Muscle layer of duodenum (tissue), 2 donors: ENCODE measurements at regions not wholly inside any gene's neighbourhood (a gene's known extent, or its start where the extent isn't known, plus 50 kb on each side); places are given as distances from the start of the nearest gene placed in this dataset.

ENCODE experiments used
- H3K27ac ChIP-seq: one replicate; pipeline ENCODE4 v1.7.0; 2013; ENCODE audit warnings: mild to moderate bottlenecking, low read length
- H3K27me3 ChIP-seq: one replicate; pipeline ENCODE4 v1.7.0; 2013; ENCODE audit warnings: low read depth, mild to moderate bottlenecking, control low read depth, low read length
- H3K36me3 ChIP-seq, 2 donors: one replicate each; pipeline ENCODE4 v1.7.0; 2013; ENCODE audit warnings: low read length in 2 of 2, control low read depth in 1 of 2, mild to moderate bottlenecking in 1 of 2; ENCODE audit not compliant: insufficient read depth in 2 of 2, control insufficient read depth in 1 of 2
- H3K4me1 ChIP-seq, 2 donors: one replicate each; pipeline ENCODE4 v1.7.0; 2013; ENCODE audit warnings: low read length in 2 of 2, mild to moderate bottlenecking in 2 of 2, control low read depth in 1 of 2, moderate library complexity in 1 of 2; ENCODE audit not compliant: insufficient read depth in 2 of 2, control insufficient read depth in 1 of 2
- H3K4me3 ChIP-seq, 2 donors: one replicate each; pipeline ENCODE4 v1.7.0; 2013; ENCODE audit warnings: low read length in 2 of 2, low read depth in 1 of 2, mild to moderate bottlenecking in 1 of 2
- H3K9me3 ChIP-seq, 2 donors: one replicate each; pipeline ENCODE4 v1.7.0; 2013; ENCODE audit warnings: low read length in 2 of 2, control low read depth in 1 of 2, mild to moderate bottlenecking in 1 of 2; ENCODE audit not compliant: control insufficient read depth in 1 of 2
- donor health status: healthy.

DNA sequence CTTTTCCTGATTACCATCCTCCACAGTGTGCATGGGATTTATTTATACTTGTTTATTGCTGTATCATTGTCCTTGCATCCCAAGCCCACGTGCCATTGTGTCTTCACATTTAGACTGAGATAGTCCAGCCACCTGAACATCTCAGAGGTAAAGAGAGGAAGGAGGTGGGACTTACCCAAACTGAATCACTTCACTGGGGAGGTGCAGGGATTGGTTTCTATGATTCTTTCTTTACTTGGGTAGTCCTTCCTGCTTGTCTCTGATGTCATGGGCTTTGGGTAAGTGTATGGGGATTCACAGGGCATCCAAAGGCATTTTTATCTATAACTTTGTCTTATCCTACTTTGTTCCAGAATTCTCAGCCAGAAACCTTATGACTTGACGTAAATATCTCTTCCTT is 141.5 kb upstream of the UMPS start:
- no peak overlapping the region for H3K27ac ChIP-seq

DNA sequence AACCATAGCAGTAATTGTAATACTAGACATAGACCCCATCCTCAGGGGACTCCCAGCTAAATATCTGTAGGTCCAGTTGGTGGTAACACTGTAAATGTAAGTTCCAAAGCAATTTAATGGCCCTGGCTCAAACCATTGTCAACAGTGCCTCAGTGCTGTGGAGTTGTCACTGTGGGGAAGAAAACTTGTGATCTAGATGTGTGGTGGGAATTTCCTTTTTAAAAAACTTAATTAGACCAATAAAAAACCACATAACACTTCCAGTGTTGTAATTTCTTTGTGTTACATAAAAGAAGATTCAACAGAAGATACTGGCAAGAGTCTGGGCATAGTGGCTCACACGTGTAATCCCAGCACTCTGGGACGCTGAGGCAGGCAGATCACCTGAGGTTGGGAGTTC is 138.6 kb upstream of the UMPS start:
- H3K27me3 ChIP-seq, result no peaks in the 10 kb centered on the region

More for the DNA sequence above, 141.5 kb upstream of the UMPS start:
- peaks cover 0 to 5% of the 10 kb centered on the region in 2 donors for H3K4me1 ChIP-seq
- peaks cover 7% of the 10 kb centered on the region for H3K27me3 ChIP-seq
- H3K4me3 ChIP-seq, result no peak overlapping the region
- no peaks in the 10 kb centered on the region for H3K36me3 ChIP-seq
- no peaks in the 10 kb centered on the region for H3K9me3 ChIP-seq

DNA sequence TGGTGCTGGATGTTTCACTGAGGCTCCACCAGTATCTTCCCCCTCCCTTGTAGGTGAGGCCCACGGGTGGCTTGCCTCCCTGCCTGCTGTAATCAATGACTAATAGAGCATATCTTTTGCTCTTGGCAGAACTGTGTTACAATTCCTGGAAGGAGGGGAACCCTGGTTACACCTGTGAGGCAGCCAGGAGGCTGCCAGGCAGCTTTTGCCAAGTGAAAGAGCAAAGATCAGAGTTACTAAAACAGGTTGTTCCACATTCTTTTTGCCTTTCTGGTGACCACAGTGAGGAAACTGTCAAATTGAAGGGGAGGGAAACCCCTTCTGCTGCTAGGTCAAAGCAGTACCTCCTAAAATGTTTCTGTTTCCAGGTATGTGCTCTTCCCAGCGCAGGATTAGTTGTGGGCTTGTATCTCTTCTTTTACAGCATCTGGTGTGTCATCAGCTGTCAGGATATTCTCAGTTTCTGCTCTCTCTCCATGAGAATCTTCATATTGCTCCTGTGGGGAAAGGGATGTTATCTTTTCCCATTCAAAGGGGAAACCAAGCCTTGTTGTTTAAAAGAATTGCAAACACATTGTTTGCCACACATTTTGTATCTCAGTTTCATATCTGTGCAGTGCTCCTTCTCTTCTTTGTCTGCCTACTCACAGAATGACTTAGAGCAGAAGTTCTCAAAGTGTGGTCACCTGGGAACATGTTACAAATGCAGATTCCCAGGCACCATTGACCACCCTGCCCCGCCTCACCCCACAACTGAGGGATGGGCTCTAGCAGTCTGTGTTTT is 137.4 kb upstream of the UMPS start:
- Histone ChIP-seq H3K27ac (peak overlapping the region; percentile 55), H3K9me3 (no peaks in the 10 kb centered on the region), H3K27me3 (no peaks in the 10 kb centered on the region), H3K4me1 (no peaks in the 10 kb centered on the region), H3K36me3 (no peaks in the 10 kb centered on the region), H3K4me3 (no peak overlapping the region)

More for the DNA sequence above, 138.6 kb upstream of the UMPS start:
- Histone ChIP-seq H3K36me3 (no peaks in the 10 kb centered on the region), H3K9me3 (no peaks in the 10 kb centered on the region), H3K27ac (no peak overlapping the region), H3K4me1 (no peaks in the 10 kb centered on the region), H3K4me3 (no peak overlapping the region)

DNA sequence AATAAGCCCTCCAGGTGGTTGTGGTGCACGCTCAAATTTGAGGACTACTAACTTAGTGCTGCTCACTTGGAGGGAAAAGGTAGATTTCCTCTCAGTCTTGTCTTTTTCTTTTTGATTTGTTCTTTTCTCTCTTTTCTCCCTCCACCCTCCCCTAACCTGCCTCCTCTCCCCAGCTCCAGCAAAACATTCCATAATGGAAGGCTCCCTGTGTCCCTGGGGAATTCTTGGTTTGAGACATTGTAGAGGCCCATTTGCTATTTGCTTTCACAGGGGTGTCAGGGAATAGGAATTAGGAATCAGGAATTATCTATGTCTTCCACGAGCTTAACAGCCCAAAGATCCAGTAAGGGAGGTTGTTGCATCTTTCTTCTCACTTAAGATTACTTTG is 136.8 kb upstream of the UMPS start:
- H3K27me3 ChIP-seq, result no peaks in the 10 kb centered on the region
- peak overlapping the region; percentile 55 for H3K27ac ChIP-seq
- H3K4me1 ChIP-seq, result no peaks in the 10 kb centered on the region

DNA sequence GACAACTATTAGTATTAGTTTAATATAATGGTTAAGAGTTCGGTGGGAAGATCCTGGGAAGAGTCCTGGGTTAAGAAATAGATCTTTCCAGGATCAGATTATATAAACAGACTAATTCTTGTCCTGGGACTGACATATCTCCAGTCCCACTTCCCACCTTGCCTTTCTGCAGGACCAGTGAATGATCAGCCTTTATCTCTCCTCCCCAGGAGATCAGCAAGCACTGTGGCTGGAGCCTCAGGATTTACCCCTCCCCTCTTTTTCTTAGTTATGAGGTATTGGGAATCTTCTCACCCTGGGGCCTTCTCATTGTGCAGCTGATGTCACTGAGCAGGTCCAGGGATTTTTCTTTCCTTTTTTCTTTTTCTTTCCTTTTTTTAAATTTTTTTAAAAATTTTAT is 135.7 kb upstream of the UMPS start:
- Histone ChIP-seq H3K4me1 (no peaks in the 10 kb centered on the region), H3K9me3 (no peaks in the 10 kb centered on the region), H3K4me3 (no peak overlapping the region), H3K27me3 (no peaks in the 10 kb centered on the region), H3K36me3 (no peaks in the 10 kb centered on the region), H3K27ac (no peak overlapping the region)

More for the DNA sequence above, 136.8 kb upstream of the UMPS start:
- Histone ChIP-seq H3K9me3 (no peaks in the 10 kb centered on the region), H3K4me3 (no peak overlapping the region), H3K36me3 (no peaks in the 10 kb centered on the region)

DNA sequence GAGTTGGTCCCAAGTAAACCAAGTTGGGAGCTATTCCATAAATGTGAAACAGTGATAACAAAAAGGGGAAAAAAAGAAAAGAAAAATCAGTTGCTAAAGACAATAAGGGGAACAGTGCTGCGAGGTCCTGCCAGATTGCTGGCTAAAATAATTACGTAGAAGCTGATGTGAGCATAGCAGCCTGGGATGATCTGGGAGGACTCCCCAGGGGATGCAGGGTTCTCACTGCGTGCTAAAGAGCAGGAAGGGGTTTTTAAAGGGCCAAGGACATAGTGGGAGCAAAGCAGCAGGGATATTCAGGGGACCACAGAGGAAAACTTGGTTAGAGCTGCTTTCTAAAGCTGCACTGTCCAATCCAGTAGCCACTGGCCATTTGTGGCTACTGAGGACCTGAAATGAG is 133.0 kb upstream of the UMPS start:
- Histone ChIP-seq H3K27me3 (no peaks in the 10 kb centered on the region), H3K4me3 (no peak overlapping the region), H3K4me1 (peaks cover 5 to 6% of the 10 kb centered on the region in 2 donors), H3K9me3 (no peaks in the 10 kb centered on the region), H3K36me3 (no peaks in the 10 kb centered on the region), H3K27ac (no peak overlapping the region)

DNA sequence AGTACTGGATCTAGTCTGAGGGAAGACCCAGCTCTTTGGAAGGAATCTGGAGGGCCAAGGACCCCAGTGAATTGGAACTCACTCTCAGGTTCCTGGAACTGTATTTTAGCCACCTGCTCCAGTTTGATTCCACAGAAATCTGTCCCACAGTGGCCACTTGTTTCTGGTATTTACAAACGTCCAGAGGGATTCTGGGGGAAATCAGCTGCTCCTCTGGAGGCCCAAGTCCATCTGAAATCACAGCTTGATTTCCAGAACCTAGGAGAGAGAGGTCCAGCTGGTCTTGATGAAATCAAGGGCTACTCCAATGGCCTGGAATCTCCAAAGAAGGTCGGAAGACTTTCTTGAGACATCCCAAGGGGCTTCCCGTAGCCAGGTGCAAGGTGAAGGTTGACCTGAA is 132.3 kb upstream of the UMPS start:
- peaks cover 5 to 6% of the 10 kb centered on the region in 2 donors for H3K4me1 ChIP-seq
- no peak overlapping the region for H3K27ac ChIP-seq
- no peaks in the 10 kb centered on the region for H3K36me3 ChIP-seq
- H3K4me3 ChIP-seq, result no peak overlapping the region
- H3K27me3 ChIP-seq, result no peaks in the 10 kb centered on the region
- no peaks in the 10 kb centered on the region for H3K9me3 ChIP-seq

DNA sequence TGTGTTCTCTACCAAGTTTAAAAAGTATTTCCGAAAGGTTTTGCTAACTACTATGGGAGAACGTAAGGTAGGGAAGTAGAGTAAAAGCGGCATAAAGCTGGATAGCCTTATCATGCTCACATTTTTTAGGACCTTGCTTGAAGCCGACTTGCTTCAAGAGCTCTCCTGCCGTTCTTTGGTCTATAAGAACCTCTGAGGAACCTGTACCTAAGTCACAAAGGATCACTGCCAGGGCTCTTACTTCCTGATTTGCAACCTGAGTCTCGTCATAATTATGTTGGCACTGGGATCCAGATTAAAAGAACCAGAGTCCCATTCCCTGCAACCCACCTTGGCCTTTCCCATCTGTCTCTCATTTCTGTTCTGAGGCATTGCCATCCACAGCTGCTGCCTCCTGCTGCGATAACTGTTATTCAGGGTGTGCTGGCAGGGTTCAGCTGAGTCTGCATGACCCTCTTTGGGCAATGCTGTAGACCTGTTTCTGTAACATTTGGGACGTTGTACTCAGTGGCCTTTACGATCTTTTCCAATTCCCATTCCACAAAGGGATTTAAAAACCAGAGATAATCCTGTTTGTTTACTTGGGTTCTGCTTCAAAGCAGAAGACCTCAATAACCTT is 131.0 kb upstream of the UMPS start:
- H3K4me3 ChIP-seq, result no peak overlapping the region
- H3K9me3 ChIP-seq, result no peaks in the 10 kb centered on the region
- no peaks in the 10 kb centered on the region for H3K36me3 ChIP-seq
- no peak overlapping the region for H3K27ac ChIP-seq
- peaks cover 5 to 6% of the 10 kb centered on the region in 2 donors for H3K4me1 ChIP-seq
- no peaks in the 10 kb centered on the region for H3K27me3 ChIP-seq

DNA sequence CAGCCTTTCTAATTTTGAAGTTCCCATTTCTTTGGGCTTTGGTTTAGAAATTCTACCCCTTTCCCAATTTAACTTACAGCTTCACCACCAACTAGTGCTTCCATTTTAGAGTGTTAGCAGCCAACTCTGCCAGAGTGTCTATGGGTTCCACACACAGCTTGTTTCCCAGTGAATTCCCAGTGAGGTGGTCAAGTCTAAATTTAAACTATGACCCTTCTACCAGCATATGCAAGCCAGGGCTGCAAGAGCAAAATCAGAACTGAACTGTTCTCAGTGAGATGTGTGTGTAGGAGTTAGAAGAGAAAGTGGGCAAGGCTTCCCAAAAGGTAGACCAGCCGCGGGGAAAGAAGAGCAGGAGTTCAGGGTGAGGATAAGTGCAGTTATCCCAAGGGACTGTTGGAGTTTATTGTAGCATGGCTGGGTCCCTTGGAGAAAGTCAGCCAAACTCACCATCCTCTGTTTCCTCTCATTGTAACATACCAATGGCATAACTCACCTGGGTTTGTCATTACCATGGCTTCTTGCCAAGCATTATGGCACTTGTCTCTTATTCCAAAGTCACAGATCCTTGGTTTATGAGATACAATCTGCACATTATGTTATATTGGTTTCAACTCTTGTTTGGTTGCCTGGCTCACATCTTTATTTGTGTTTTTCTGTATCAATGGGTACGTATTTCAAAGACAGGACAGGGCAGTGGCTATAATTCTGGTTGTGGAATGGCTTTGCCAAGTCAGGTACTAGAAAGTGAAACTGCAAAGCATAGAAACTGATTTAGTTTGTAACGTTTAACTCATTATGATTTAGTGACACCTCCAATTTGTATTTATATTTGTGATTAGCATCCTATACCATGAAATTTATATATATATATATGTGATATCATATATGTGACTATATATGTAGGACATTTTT is 130.2 kb upstream of the UMPS start:
- Histone ChIP-seq H3K27me3 (no peaks in the 10 kb centered on the region), H3K4me3 (no peak overlapping the region), H3K9me3 (no peaks in the 10 kb centered on the region), H3K27ac (no peak overlapping the region), H3K4me1 (peaks cover 5 to 6% of the 10 kb centered on the region in 2 donors), H3K36me3 (no peaks in the 10 kb centered on the region)

DNA sequence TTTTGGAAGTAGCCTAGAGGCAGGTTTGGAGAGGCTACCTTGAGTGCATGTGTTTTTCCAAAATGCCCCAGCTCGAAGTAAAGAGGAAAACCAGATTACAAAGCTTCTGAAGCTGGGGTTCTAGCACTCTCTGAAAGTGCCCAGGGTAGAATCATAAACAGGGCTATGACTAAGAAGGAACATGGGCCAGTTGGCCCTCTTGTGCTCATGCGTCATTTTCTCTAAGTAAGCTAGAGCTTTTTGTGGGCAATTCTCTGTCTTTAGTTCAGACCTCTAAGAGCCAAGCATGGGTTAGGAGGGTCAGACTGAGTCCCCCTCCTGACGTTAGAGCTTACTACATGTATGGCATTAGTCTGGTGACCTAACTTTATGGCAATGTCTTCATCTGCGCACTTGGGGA is 129.5 kb upstream of the UMPS start:
- H3K36me3 ChIP-seq, result no peaks in the 10 kb centered on the region
- H3K27ac ChIP-seq, result no peak overlapping the region
- no peaks in the 10 kb centered on the region for H3K9me3 ChIP-seq
- no peaks in the 10 kb centered on the region for H3K27me3 ChIP-seq
- peaks cover 5 to 6% of the 10 kb centered on the region in 2 donors for H3K4me1 ChIP-seq
- H3K4me3 ChIP-seq, result no peak overlapping the region

DNA sequence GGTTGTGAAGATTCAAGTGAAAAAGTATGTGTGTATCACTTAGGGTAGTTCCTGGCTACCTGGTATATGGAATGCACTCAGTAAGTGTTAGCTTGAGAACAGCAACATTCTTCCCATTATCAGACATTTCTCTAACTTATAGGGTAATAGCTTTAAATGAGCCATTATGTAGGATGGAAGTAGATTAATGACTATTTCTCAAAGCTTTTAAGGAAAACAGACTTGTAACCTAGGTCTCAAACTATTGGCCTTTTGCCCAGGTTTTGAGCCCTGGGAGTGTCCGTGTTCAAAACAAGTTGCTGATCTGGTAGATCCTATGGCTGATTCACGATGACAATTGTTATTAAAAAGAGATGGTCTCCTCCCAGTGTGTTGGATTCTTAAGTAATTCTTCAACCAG is 129.1 kb upstream of the UMPS start:
- H3K27me3 ChIP-seq, result no peaks in the 10 kb centered on the region
- H3K9me3 ChIP-seq, result no peaks in the 10 kb centered on the region
- H3K4me3 ChIP-seq, result no peak overlapping the region
- no peaks in the 10 kb centered on the region for H3K36me3 ChIP-seq
- no peak overlapping the region for H3K27ac ChIP-seq
- H3K4me1 ChIP-seq, result peaks cover 5 to 6% of the 10 kb centered on the region in 2 donors
